ENCODE measurements at regions not wholly inside any gene's neighbourhood (a gene's known extent, or its start where the extent isn't known, plus 50 kb on each side); places are given as distances from the start of the nearest gene placed in this dataset.

DNA sequence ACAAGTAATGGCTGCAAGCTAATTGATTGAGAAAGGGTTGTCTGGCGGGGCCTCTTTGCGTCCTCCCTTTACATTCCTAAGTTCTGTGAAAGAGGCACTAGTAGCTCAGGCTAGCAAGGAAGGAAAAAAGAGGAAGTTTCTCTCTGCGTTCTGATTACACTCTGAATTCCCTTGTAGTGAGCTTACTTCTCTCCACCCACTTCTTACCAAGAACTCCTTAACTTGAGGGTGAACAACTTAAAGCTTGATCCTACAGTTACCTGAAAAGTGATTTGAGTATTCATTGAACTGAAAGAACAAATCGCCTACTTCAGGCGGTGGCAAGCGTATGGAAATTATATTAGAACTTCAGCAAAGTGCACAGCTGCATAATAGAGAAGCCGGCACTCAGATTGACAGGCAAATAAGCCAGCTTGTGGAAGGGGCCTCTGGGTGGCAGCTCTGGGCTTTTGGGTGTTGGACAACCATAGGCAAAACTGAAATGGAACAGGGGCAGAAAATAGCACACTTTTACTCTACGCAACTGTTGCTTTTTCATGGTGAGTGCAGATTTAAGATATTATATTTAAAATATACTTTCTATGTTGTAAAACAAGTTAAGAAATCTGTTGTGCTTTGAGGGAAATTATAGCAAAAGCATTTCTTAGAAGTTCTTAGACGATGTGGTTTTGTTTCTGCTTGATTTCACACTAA, 464.5 kb downstream of the USP25 start:
- TF ChIP-seq CTCF (IDR thresholded peaks at IDR 0.05; ENCODE audit: low read depth, low read length): peak; percentile 4; the same call in 1 of the 2 replicates
- DNase-seq: peak; percentile 19
- no peak overlapping the region for H3K4me3 ChIP-seq (ENCODE audit: low read depth, low read length)
- no peaks in the 10 kb centered on the region for H3K4me1 ChIP-seq
- no peaks in the 10 kb centered on the region for H3K27me3 ChIP-seq
- no peaks in the 10 kb centered on the region for H3K9me3 ChIP-seq
- H3K36me3 ChIP-seq: no peaks in the 10 kb centered on the region

DNA sequence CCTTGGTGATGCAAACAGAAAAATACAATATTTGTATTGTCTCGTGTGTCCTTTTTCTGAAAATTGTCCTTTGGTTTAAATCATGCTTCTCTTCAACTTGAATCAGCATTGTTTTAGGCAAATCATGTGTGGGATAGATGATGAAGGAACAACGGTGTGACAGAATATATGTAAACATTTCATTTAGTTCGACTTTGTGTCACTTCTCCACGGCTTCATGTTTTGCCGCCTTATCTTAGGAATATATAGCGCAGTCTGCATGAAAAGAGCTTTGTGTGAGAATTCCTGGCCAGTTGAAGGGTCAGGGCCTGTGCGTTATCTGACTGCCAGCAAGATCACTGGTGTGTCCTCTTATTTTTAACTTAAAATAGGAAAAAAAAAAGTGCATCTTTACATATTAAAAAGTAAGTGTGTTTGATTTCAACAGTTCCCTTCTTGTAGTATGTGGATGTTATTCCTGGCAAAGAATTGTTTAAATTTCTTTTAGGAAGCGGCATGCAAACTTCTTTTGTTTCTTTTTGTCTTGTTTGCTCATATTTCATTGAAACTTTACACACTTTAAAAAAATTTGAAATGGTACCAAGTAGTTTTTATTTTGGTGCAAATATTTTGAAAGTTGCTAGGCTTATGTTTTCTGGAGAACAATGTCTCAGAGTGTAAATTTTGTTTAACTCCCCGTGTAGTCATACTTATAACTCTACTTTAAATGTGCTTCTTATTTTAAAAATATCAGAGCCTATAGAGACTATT, 465.2 kb downstream of the USP25 start:
- H3K27me3 ChIP-seq: no peaks in the 10 kb centered on the region
- H3K9me3 ChIP-seq: no peaks in the 10 kb centered on the region
- H3K4me3 ChIP-seq (ENCODE audit: low read depth, low read length): no peak overlapping the region
- H3K4me1 ChIP-seq: no peaks in the 10 kb centered on the region
- H3K36me3 ChIP-seq: no peaks in the 10 kb centered on the region
- no peak for TF ChIP-seq CTCF (IDR thresholded peaks at IDR 0.05; ENCODE audit: low read depth, low read length)
- no peak for DNase-seq

GRCh38 chr21:16195538-16195910, 465.7 kb downstream of the USP25 start:
- no peak for TF ChIP-seq CTCF (IDR thresholded peaks at IDR 0.05; ENCODE audit: low read depth, low read length)
- H3K4me1 ChIP-seq: no peaks in the 10 kb centered on the region
- H3K9me3 ChIP-seq: no peaks in the 10 kb centered on the region
- H3K27me3 ChIP-seq: no peaks in the 10 kb centered on the region
- H3K4me3 ChIP-seq (ENCODE audit: low read depth, low read length): no peak overlapping the region
- DNase-seq: no peak
- H3K36me3 ChIP-seq: no peaks in the 10 kb centered on the region

- TF ChIP-seq CTCF (IDR thresholded peaks at IDR 0.05; ENCODE audit: low read depth, low read length): no peak
- Histone ChIP-seq H3K36me3 (no peaks in the 10 kb centered on the region), H3K9me3 (no peaks in the 10 kb centered on the region), H3K4me3 (ENCODE audit: low read depth, low read length) (no peak overlapping the region), H3K27me3 (no peaks in the 10 kb centered on the region), H3K4me1 (no peaks in the 10 kb centered on the region)
- DNase-seq: no peak
Observed at GRCh38 chr21:16196001-16196400, 466.2 kb downstream of the USP25 start.

DNA sequence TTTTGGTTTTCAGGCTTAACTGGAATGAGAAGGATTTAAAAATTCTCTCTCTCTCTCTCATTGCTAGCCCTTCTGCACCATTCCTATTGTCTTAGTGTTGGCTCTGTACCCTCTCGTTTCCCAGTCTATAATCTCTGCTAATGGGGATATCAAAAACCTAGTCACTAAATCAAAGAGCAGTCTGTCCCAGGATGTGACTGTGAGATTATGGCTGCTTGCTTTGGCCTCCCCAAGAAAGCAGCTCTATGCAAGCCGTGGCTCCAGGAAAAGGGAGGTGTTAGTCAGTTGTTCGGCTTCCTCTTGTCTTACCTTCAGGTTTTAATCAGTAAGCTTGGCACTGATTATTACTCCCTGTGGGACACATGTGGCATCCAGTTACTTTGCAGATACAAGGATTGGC, 468.8 kb downstream of the USP25 start:
- no peak for DNase-seq
- H3K36me3 ChIP-seq: no peaks in the 10 kb centered on the region
- H3K27me3 ChIP-seq: no peaks in the 10 kb centered on the region
- no peak overlapping the region for H3K4me3 ChIP-seq (ENCODE audit: low read depth, low read length)
- no peak for TF ChIP-seq CTCF (IDR thresholded peaks at IDR 0.05; ENCODE audit: low read depth, low read length)
- no peaks in the 10 kb centered on the region for H3K4me1 ChIP-seq
- no peaks in the 10 kb centered on the region for H3K9me3 ChIP-seq

DNA sequence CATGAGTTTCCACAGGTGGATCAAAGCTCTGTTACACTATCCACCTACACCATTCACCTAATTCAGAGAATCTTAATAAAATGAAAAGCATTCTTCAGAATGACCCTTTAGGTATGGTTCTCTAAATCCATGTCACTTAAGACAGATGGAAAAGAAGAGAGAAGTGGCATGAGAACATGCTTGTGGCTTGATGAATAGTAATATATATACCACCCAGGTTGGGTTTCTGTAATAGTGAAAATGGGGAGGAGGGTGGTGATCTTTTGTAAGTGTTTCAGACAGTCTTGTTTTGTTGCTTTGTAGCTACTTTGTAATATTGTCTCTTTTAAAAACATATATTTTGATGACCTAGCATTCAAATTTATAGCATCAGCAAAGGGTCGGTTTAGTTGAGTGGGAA, 469.8 kb downstream of the USP25 start:
- Histone ChIP-seq H3K9me3 (no peaks in the 10 kb centered on the region), H3K27me3 (no peaks in the 10 kb centered on the region), H3K4me1 (no peaks in the 10 kb centered on the region), H3K36me3 (no peaks in the 10 kb centered on the region), H3K4me3 (ENCODE audit: low read depth, low read length) (no peak overlapping the region)
- DNase-seq: no peak
- no peak for TF ChIP-seq CTCF (IDR thresholded peaks at IDR 0.05; ENCODE audit: low read depth, low read length)
